ENCODE measurements at regions not wholly inside any gene's neighbourhood (a gene's known extent, or its start where the extent isn't known, plus 50 kb on each side); places are given as distances from the start of the nearest gene placed in this dataset.

DNA sequence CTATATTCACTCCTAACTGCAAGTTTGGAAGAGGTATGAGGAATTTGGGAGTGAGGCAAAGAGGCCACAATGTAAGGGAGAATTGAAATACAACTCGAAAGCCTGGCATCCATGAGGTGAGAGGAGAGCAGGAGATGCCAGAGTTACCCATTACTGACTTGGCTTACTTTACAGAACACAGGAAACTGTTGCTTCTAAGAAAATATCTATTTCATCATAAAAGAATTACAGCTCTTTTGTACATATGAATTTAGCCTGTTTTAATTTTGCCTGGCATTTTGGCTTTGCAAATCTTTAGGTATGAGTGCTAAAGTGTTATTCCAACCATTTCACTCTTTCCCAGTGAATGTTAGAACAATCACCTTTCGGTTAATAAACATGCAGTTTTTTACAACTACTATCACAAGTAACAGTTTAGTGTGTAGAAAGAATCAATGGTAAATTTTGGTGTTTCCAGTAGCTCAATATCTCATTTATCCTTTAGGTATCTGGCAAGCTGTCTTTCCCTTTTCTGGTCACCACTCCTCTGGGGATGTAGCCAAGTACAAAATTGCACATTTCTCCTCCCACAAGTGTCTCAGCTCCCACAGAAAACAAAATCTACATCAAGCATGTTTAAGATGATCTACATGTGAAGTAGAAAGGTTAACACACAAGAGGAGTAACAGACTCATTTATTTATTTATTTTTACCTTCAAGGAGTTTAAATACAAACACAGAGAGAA lies 196.6 kb upstream of the DCN start:
- TF ChIP-seq SIN3A (IDR thresholded peaks at IDR 0.05; ENCODE audit: borderline replicate concordance, insufficient read depth, low read depth, low read length) (no peak), POLR2AphosphoS5 (IDR thresholded peaks at IDR 0.05; ENCODE audit: low read depth, low read length) (no peak), TCF7L2 (IDR thresholded peaks at IDR 0.05; ENCODE audit: low read depth, low read length) (no peak)
- TF ChIP-seq, protein P1, sequence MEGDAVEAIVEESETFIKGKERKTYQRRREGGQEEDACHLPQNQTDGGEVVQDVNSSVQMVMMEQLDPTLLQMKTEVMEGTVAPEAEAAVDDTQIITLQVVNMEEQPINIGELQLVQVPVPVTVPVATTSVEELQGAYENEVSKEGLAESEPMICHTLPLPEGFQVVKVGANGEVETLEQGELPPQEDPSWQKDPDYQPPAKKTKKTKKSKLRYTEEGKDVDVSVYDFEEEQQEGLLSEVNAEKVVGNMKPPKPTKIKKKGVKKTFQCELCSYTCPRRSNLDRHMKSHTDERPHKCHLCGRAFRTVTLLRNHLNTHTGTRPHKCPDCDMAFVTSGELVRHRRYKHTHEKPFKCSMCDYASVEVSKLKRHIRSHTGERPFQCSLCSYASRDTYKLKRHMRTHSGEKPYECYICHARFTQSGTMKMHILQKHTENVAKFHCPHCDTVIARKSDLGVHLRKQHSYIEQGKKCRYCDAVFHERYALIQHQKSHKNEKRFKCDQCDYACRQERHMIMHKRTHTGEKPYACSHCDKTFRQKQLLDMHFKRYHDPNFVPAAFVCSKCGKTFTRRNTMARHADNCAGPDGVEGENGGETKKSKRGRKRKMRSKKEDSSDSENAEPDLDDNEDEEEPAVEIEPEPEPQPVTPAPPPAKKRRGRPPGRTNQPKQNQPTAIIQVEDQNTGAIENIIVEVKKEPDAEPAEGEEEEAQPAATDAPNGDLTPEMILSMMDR (IDR thresholded peaks at IDR 0.05) = no peak
- TF ChIP-seq, protein P2, sequence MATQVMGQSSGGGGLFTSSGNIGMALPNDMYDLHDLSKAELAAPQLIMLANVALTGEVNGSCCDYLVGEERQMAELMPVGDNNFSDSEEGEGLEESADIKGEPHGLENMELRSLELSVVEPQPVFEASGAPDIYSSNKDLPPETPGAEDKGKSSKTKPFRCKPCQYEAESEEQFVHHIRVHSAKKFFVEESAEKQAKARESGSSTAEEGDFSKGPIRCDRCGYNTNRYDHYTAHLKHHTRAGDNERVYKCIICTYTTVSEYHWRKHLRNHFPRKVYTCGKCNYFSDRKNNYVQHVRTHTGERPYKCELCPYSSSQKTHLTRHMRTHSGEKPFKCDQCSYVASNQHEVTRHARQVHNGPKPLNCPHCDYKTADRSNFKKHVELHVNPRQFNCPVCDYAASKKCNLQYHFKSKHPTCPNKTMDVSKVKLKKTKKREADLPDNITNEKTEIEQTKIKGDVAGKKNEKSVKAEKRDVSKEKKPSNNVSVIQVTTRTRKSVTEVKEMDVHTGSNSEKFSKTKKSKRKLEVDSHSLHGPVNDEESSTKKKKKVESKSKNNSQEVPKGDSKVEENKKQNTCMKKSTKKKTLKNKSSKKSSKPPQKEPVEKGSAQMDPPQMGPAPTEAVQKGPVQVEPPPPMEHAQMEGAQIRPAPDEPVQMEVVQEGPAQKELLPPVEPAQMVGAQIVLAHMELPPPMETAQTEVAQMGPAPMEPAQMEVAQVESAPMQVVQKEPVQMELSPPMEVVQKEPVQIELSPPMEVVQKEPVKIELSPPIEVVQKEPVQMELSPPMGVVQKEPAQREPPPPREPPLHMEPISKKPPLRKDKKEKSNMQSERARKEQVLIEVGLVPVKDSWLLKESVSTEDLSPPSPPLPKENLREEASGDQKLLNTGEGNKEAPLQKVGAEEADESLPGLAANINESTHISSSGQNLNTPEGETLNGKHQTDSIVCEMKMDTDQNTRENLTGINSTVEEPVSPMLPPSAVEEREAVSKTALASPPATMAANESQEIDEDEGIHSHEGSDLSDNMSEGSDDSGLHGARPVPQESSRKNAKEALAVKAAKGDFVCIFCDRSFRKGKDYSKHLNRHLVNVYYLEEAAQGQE (IDR thresholded peaks at IDR 0.05; ENCODE audit: insufficient read depth in 1 of 2, low read depth in 2 of 2, low read length in 1 of 2) = no peak
- Histone ChIP-seq H3K27ac (ENCODE audit: low read length) (no peak overlapping the region), H3K4me1 (ENCODE audit: control insufficient read depth, insufficient read depth, low read length) (peaks cover 3% of the 10 kb centered on the region; the same call in 1 of the 2 replicates), H3K9me3 (ENCODE audit: control insufficient read depth, insufficient read depth, low read depth, low read length) (no peaks in the 10 kb centered on the region), H3K4me3 (ENCODE audit: low read depth in 2 of 2, low read length in 2 of 2) (no peak overlapping the region), H3K27me3 (ENCODE audit: control insufficient read depth, insufficient read depth, low read length) (0 out of 2 replicates have a peak, but pooled peaks cover 6% of the 10 kb centered on the region), H3K36me3 (ENCODE audit: control insufficient read depth, insufficient read depth, low read length) (no peaks in the 10 kb centered on the region)
- CTCF ChIA-PET = no interaction called here
- ATAC-seq = no peak
- POLR2A ChIA-PET = no interaction called here
- in situ Hi-C loops (cut with HindIII; ENCODE audit: low pct_unique_long_range_greater_than_20kb, low sequenced_read_pairs) (no loop called here), intact Hi-C loops (cut with micrococcal nuclease; ENCODE audit: unreplicated experiment) (no loop called here)
- no peak for DNase-seq (ENCODE audit: low read depth, low spot score)
- no TSS peak for BruUV-seq (replicated peaks)

DNA sequence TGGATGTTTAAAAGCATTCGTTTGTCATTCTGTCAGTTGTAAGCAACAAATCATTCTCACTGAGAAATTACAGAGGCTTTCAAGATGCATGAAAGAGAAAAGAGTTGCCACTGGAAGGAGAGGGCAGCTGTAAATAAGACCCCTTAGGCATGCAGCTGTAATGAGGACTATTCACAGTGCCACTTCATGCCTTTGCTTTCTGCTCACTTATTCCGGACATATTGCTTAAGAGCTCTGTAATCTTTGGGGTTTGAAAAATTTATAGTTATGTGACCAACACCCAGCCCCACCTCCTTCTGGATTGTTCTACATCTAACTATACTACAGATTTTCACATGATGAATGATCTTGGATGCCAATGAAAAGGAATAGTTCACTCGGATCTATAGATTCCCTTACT lies 194.8 kb upstream of the DCN start:
- intact Hi-C loops (cut with micrococcal nuclease; ENCODE audit: unreplicated experiment) = no loop called here
- ChIA-PET POLR2A (no interaction called here), CTCF (no interaction called here)
- in situ Hi-C loops (cut with HindIII; ENCODE audit: low pct_unique_long_range_greater_than_20kb, low sequenced_read_pairs) = no loop called here
- no peak overlapping the region for H3K27ac ChIP-seq (ENCODE audit: low read length)
- H3K9me3 ChIP-seq (ENCODE audit: control insufficient read depth, insufficient read depth, low read depth, low read length) = no peaks in the 10 kb centered on the region
- TF ChIP-seq TCF7L2 (IDR thresholded peaks at IDR 0.05; ENCODE audit: low read depth, low read length) (no peak), SIN3A (IDR thresholded peaks at IDR 0.05; ENCODE audit: borderline replicate concordance, insufficient read depth, low read depth, low read length) (no peak), POLR2AphosphoS5 (IDR thresholded peaks at IDR 0.05; ENCODE audit: low read depth, low read length) (no peak)
- TF ChIP-seq, protein P2 (IDR thresholded peaks at IDR 0.05; ENCODE audit: insufficient read depth in 1 of 2, low read depth in 2 of 2, low read length in 1 of 2) = no peak
- TF ChIP-seq, protein P1 (IDR thresholded peaks at IDR 0.05) = no peak
- no peak overlapping the region for H3K4me3 ChIP-seq (ENCODE audit: low read depth in 2 of 2, low read length in 2 of 2)
- DNase-seq (ENCODE audit: low read depth, low spot score) (no peak), ATAC-seq (no peak)
- no TSS peak for BruUV-seq (replicated peaks)
- H3K27me3 ChIP-seq (ENCODE audit: control insufficient read depth, insufficient read depth, low read length) = 0 out of 2 replicates have a peak, but pooled peaks cover 6% of the 10 kb centered on the region
- no peaks in the 10 kb centered on the region for H3K36me3 ChIP-seq (ENCODE audit: control insufficient read depth, insufficient read depth, low read length)
- H3K4me1 ChIP-seq (ENCODE audit: control insufficient read depth, insufficient read depth, low read length) = peaks cover 3% of the 10 kb centered on the region; the same call in 1 of the 2 replicates
